ENCODE measurements at regions not wholly inside any gene's neighbourhood (a gene's known extent, or its start where the extent isn't known, plus 50 kb on each side); places are given as distances from the start of the nearest gene placed in this dataset.

GRCh38 chr7:149706398-149706797, 67.0 kb downstream of the ZNF467 start:
- TF ChIP-seq CTCF (IDR thresholded peaks at IDR 0.05) (no peak), EZH2 (IDR thresholded peaks at IDR 0.05; ENCODE audit: borderline replicate concordance, insufficient read depth, low read depth, low read length, poor library complexity, severe bottlenecking) (no peak)
